SK-N-SH (cell line): ENCODE measurements at regions not wholly inside any gene's neighbourhood (a gene's known extent, or its start where the extent isn't known, plus 50 kb on each side); places are given as distances from the start of the nearest gene placed in this dataset.

Source experiments
- CTCF ChIA-PET: fragments of 300-600, 350-600 bp; formaldehyde crosslinking; extraction: SDS; loops from one replicate; lab custom pipeline; 2021; lab: Yijun Ruan, JAX
- POLR2A ChIA-PET: fragments of 350-600 bp; sonication (Branson Sonifier 250); formaldehyde crosslinking; extraction: SDS; loops from one replicate; lab custom pipeline; 2020; ENCODE audit warnings: antibody characterized with exemption, inconsistent platforms; lab: Yijun Ruan, JAX
- DNase-seq: peaks from one replicate; pipeline ENCODE4 v3.0.0; 2012
- H2AFZ ChIP-seq: fragments of 200-600 bp; sonication (generic); 2 replicates; pipeline ENCODE4 v1.8.1; 2016; ENCODE audit warnings: antibody characterized with exemption, mild to moderate bottlenecking, low read depth
- H3F3A ChIP-seq: fragments of 200-600 bp; sonication (generic); replicated peaks from 2 replicates; pipeline ENCODE3; 2016; ENCODE audit warnings: antibody characterized with exemption, mild to moderate bottlenecking; ENCODE audit not compliant: insufficient read depth
- H3K27ac ChIP-seq, 2 experiments: fragments of 200-500 bp in 1 of 2; fragments of 200-600 bp in 1 of 2; sonication (Bioruptor generic) in 1 of 2; sonication (generic), shearing (Covaris generic) in 1 of 2; 2 replicates each; pipeline versions ENCODE4 v1.5.1 to v1.6.1; 2014 to 2016; ENCODE audit warnings: low read depth in 2 of 2, inconsistent platforms in 1 of 2, low read length in 1 of 2, mild to moderate bottlenecking in 1 of 2, mixed read lengths in 1 of 2
- H3K27me3 ChIP-seq: fragments of 200-600 bp; sonication (generic), shearing (Covaris generic); 2 replicates; pipeline ENCODE4 v1.6.1; 2016; ENCODE audit warnings: mixed run types; ENCODE audit not compliant: insufficient read depth
- H3K36me3 ChIP-seq, 2 experiments: fragments of 200-500 bp in 1 of 2; fragments of 200-600 bp in 1 of 2; sonication (Bioruptor generic) in 1 of 2; sonication (generic) in 1 of 2; replicated peaks in 1 of 2; 2 replicates each; pipeline versions ENCODE3 to v1.5.1; 2014 to 2016; ENCODE audit warnings: low read length in 1 of 2, mild to moderate bottlenecking in 1 of 2; ENCODE audit not compliant: insufficient read depth in 2 of 2, control insufficient read depth in 1 of 2
- H3K4me1 ChIP-seq, 2 experiments: fragments of 200-500 bp in 1 of 2; fragments of 200-600 bp in 1 of 2; sonication (Bioruptor generic) in 1 of 2; sonication (generic), shearing (Covaris generic) in 1 of 2; 2 replicates each; pipeline versions ENCODE4 v1.5.1 to v1.6.1; 2014 to 2016; ENCODE audit warnings: low read depth in 1 of 2, low read length in 1 of 2, mixed run types in 1 of 2; ENCODE audit not compliant: insufficient read depth in 2 of 2, control insufficient read depth in 1 of 2
- H3K4me2 ChIP-seq: fragments of 200-600 bp; sonication (generic), shearing (Covaris generic); 2 replicates; pipeline ENCODE4 v1.6.1; 2017; ENCODE audit warnings: mixed run types
- H3K4me3 ChIP-seq, 2 experiments: fragments of 200-500 bp in 1 of 2; fragments of 200-600 bp in 1 of 2; sonication (Bioruptor generic) in 1 of 2; sonication (generic), shearing (Covaris generic) in 1 of 2; 2 replicates each; pipeline versions ENCODE4 v1.5.1 to v1.8.1; 2014 to 2016; ENCODE audit warnings: low read depth in 2 of 2, inconsistent platforms in 1 of 2, low read length in 1 of 2, mild to moderate bottlenecking in 1 of 2, mixed read lengths in 1 of 2, moderate library complexity in 1 of 2
- H3K79me2 ChIP-seq: fragments of 200-600 bp; sonication (generic); 2 replicates; pipeline ENCODE4 v1.8.1; 2017; ENCODE audit warnings: mild to moderate bottlenecking; ENCODE audit not compliant: insufficient read depth
- H3K9ac ChIP-seq: fragments of 200-600 bp; sonication (generic); 2 replicates; pipeline ENCODE4 v1.6.1; 2017; ENCODE audit warnings: mixed run types
- H3K9me2 ChIP-seq: fragments of 200-600 bp; sonication (generic); 2 replicates; pipeline ENCODE4 v1.6.1; 2017; ENCODE audit warnings: mixed run types
- H3K9me3 ChIP-seq: fragments of 200-600 bp; sonication (generic); 2 replicates; pipeline ENCODE4 v1.6.1; 2017; ENCODE audit warnings: mixed run types, mild to moderate bottlenecking, moderate library complexity
- H4K20me1 ChIP-seq: fragments of 200-600 bp; sonication (generic); 2 replicates; pipeline ENCODE4 v1.6.1; 2017; ENCODE audit warnings: mild to moderate bottlenecking, mixed run types; ENCODE audit not compliant: insufficient read depth
- CHD2 ChIP-seq: fragments of 150-350 bp; IDR thresholded peaks from 2 replicates; pipeline ENCODE4 v1.6.1; 2018; ENCODE audit warnings: low read length; ENCODE audit not compliant: partially characterized antibody
- EP300 ChIP-seq, 2 experiments: IDR thresholded peaks; 2 replicates each; pipeline versions ENCODE4 v1.4.0 to v1.6.1; 2012; ENCODE audit warnings: borderline replicate concordance in 1 of 2, low read depth in 1 of 2, low read length in 1 of 2
- FOXJ3 ChIP-seq: sonication (generic); formaldehyde crosslinking; IDR thresholded peaks from 2 replicates; pipeline ENCODE4 v1.5.1; 2020; ENCODE audit warnings: mild to moderate bottlenecking, missing genetic modification reagents
- FOXM1 ChIP-seq: IDR thresholded peaks from 2 replicates; pipeline ENCODE4 v1.4.0; 2012; ENCODE audit warnings: low read depth, mild to moderate bottlenecking
- GABPA ChIP-seq: IDR thresholded peaks from 2 replicates; pipeline ENCODE4 v1.4.0; 2012; ENCODE audit warnings: low read depth, mild to moderate bottlenecking
- JUND ChIP-seq: IDR thresholded peaks from 2 replicates; pipeline ENCODE4 v1.4.0; 2012
- MAX ChIP-seq: IDR thresholded peaks from 2 replicates; pipeline ENCODE4 v1.4.0; 2012; ENCODE audit warnings: low read depth
- MEF2A ChIP-seq: IDR thresholded peaks from 2 replicates; pipeline ENCODE4 v1.4.0; 2012; ENCODE audit warnings: low read depth, borderline replicate concordance
- MXI1 ChIP-seq: IDR thresholded peaks from 2 replicates; pipeline ENCODE4 v1.6.1; 2012; ENCODE audit warnings: mild to moderate bottlenecking, low read depth, low read length, improper control_type of control experiment
- NFIC ChIP-seq: IDR thresholded peaks from 2 replicates; pipeline ENCODE4 v1.4.0; 2012; ENCODE audit warnings: borderline replicate concordance
- RAD21 ChIP-seq: IDR thresholded peaks from 2 replicates; pipeline ENCODE4 v1.6.1; 2012; ENCODE audit warnings: mild to moderate bottlenecking, low read length
- RCOR1 ChIP-seq: fragments of 150-350 bp; IDR thresholded peaks from 2 replicates; pipeline ENCODE4 v1.6.1; 2017; ENCODE audit warnings: antibody characterized with exemption, low read length
- REST ChIP-seq: IDR thresholded peaks from 2 replicates; pipeline ENCODE4 v1.6.1; 2012; ENCODE audit warnings: mild to moderate bottlenecking, low read depth, low read length, moderate library complexity
- RFX5 ChIP-seq: IDR thresholded peaks from 2 replicates; pipeline ENCODE4 v1.6.1; 2012; ENCODE audit warnings: mild to moderate bottlenecking, improper control_type of control experiment, low read length
- RXRA ChIP-seq: IDR thresholded peaks from 2 replicates; pipeline ENCODE4 v1.4.0; 2012; ENCODE audit warnings: low read depth, mild to moderate bottlenecking, borderline replicate concordance
- SIN3A ChIP-seq: IDR thresholded peaks from 2 replicates; pipeline ENCODE4 v1.6.1; 2012; ENCODE audit warnings: low read depth, mild to moderate bottlenecking, low read length, moderate library complexity, borderline replicate concordance
- SMC3 ChIP-seq: IDR thresholded peaks from 2 replicates; pipeline ENCODE4 v1.6.1; 2012; ENCODE audit warnings: low read depth, low read length, improper control_type of control experiment
- TEAD4 ChIP-seq: IDR thresholded peaks from 2 replicates; pipeline ENCODE4 v1.4.0; 2012; ENCODE audit warnings: mild to moderate bottlenecking, borderline replicate concordance; ENCODE audit not compliant: insufficient read depth
- YY1 ChIP-seq: IDR thresholded peaks from 2 replicates; pipeline ENCODE4 v1.4.0; 2012; ENCODE audit warnings: low read depth, mild to moderate bottlenecking
- ZBTB33 ChIP-seq: IDR thresholded peaks from 2 replicates; pipeline ENCODE4 v1.4.0; 2012; ENCODE audit warnings: low read depth, borderline replicate concordance
- WGBS: methylation state at CpG from one replicate; pipeline ENCODE4 v1.1.6; 2017; ENCODE audit warnings: low lambda C conversion rate; 5-methylcytosine and 5-hydroxymethylcytosine counted together

- Histone ChIP-seq H3K36me3 (no peaks in the 10 kb centered on the region), H2AFZ (no peak overlapping the region)
Observed at GRCh38 chr11:38252620-38253019, 1654.6 kb upstream of the RAG2 start.

GRCh38 chr11:38246451-38246850, 1648.4 kb upstream of the RAG2 start:
- Histone ChIP-seq H3K4me2 (no peak overlapping the region), H3K9me2 (no peaks in the 10 kb centered on the region), H2AFZ (no peak overlapping the region), H3K36me3 (no peaks in the 10 kb centered on the region), H3K4me3 (no peak overlapping the region), H3K4me1 (no peaks in the 10 kb centered on the region), H3K27ac (no peak overlapping the region), H3K9me3 (no peaks in the 10 kb centered on the region), H3K79me2 (no peaks in the 10 kb centered on the region), H3F3A (no peaks in the 10 kb centered on the region), H3K9ac (no peak overlapping the region), H4K20me1 (no peaks in the 10 kb centered on the region), H3K27me3 (no peaks in the 10 kb centered on the region)
- 15% methylated on average over 1 of the region's 1 CpG for WGBS
- DNase-seq = no peak
- TF ChIP-seq NFIC (no peak), FOXM1 (no peak), ZBTB33 (no peak), RFX5 (no peak), JUND (no peak), CHD2 (no peak), MAX (no peak), RCOR1 (no peak), FOXJ3 (no peak), SIN3A (no peak), RXRA (no peak), MXI1 (no peak)
- ChIA-PET CTCF (no interaction called here), POLR2A (no interaction called here)

More at GRCh38 chr11:38252620-38253019, 1654.6 kb upstream of the RAG2 start:
- ChIA-PET CTCF (no interaction called here), POLR2A (no interaction called here)
- H3K4me1 ChIP-seq = no peaks in the 10 kb centered on the region
- H3K27ac ChIP-seq = no peak overlapping the region
- H3K4me2 ChIP-seq = no peak overlapping the region
- H4K20me1 ChIP-seq = no peaks in the 10 kb centered on the region
- H3K9ac ChIP-seq = no peak overlapping the region
- no peaks in the 10 kb centered on the region for H3K9me3 ChIP-seq
- no peaks in the 10 kb centered on the region for H3K79me2 ChIP-seq
- H3F3A ChIP-seq = no peaks in the 10 kb centered on the region
- no peak for TF ChIP-seq GABPA
- TF ChIP-seq MAX = no peak
- TF ChIP-seq MXI1 = no peak
- no peak for TF ChIP-seq FOXJ3
- no peak for TF ChIP-seq RAD21
- TF ChIP-seq MEF2A = no peak
- no peak for TF ChIP-seq TEAD4
- no peak for TF ChIP-seq EP300 (IDR thresholded peaks at IDR 0.05; ENCODE audit: borderline replicate concordance in 1 of 2, low read depth in 1 of 2, low read length in 1 of 2)
- no peak for TF ChIP-seq YY1
- TF ChIP-seq REST = no peak
- no peak for TF ChIP-seq SMC3
- no peak for TF ChIP-seq RFX5
- no peak for TF ChIP-seq RXRA
- H3K27me3 ChIP-seq = no peaks in the 10 kb centered on the region
- H3K9me2 ChIP-seq = no peaks in the 10 kb centered on the region
- no peak overlapping the region for H3K4me3 ChIP-seq
- no peak for DNase-seq
